ENCODE measurements at regions not wholly inside any gene's neighbourhood (a gene's known extent, or its start where the extent isn't known, plus 50 kb on each side); places are given as distances from the start of the nearest gene placed in this dataset.

DNA sequence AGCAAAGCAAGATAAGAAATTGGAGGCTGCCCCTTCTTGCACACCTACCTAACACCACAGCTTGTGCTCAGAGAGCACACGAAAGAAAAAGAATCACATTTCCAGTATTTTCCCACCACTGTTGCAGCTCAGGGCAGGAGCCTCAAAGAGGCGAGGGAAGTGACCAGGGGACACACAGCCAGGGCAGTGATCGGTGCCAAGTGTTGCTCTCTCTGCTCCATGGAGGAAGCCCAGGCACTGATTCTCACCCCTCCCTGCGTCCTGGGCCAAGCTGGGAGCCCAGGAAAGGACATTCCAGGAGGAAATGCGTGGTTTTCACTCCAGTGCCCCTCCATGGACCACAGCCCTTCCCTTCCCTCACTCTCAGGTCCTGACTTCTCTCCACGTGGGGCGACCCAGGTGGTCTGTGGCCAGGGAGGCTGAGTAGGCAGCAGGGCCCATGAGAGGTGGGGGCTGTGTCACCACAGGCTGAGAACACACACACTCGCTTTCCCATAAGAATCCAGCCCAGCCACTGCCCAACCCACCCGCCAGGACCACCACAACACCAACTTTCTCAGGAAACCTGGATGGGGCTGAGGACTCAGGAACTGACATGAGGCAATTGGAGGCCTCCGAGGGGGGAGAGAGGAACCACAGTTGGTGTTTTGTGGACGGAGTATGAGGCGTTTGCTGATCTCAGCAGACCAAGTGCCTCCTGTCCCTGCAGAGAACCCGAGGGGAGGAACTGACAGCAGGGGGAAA, 81.7 kb upstream of the MAFB start:
- DNase-seq = no peak

GRCh38 chr20:40771308-40771610, 82.2 kb upstream of the MAFB start:
- no peak for DNase-seq

GRCh38 chr20:40771848-40772511, 82.9 kb upstream of the MAFB start:
- DNase-seq = no peak

GRCh38 chr20:40773376-40773775, 84.3 kb upstream of the MAFB start:
- no peak for DNase-seq

DNA sequence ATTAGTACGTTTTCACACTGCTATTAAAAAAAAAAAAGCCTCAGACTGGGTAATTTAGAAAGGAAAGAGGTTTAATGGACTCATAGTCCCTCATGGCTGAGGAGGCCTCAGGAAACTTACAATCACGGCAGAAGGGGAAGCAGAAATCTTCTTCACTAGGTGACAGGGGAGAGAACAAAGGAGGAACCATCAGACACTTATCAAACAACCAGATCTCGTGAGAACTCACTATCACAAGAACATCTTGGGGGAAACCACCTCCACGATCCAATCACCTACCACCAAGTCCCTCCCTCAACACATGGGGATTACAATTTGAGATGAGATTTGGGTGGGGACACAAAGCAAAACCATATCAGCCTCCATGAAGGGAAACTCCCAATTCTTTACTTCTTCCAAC, 85.2 kb upstream of the MAFB start:
- no peak for DNase-seq

GRCh38 chr20:40775561-40776146, 86.6 kb upstream of the MAFB start:
- no peak for DNase-seq

DNA sequence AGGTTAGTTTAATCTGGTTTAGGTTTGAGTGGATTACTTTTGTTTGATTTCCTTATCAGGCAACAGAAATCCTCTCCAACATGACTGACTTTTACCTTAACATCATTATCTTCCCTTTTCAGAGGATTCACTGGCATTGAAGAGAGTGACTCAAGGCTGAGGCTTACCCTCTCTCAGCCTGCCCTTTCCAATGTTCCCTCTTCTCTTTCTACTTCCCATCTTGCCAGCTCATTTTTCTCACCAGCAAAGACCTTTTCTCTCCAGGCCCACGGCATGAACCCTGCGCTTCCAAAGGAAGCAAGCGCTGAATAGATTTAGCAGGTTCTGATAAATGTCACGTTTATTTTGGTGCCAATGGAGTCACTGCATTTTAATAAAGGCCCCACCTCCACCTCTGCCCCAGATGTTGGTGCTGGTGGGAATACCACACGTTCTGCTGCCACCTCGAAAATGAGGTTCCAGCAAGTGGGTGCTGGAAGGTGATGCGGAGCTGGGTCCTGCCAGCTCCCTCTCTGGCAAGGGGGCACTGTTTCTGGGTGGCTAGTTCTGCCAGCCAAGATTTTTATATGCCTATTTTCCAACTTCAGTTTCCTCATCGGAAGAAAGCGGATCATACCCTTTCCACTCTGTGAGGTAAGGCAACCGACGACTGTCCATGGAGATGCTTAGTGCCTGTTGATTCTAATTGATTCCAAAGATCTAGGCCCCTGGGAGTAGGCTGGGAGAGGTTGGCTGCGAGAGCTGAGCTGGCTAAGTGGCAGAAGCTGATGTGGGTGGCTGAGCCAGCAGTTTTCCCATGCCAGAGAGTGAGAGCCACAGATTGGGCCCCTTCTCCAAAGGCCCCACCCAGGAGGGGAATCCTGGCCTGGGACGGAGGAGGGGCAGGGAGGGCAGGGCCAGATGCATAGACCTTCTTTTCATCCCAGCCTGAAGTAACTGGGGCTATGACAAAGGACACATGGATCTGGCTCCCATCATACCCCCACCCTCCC, 87.7 kb upstream of the MAFB start:
- DNase-seq = no peak

GRCh38 chr20:40777653-40778052, 88.6 kb upstream of the MAFB start:
- no peak for DNase-seq

DNA sequence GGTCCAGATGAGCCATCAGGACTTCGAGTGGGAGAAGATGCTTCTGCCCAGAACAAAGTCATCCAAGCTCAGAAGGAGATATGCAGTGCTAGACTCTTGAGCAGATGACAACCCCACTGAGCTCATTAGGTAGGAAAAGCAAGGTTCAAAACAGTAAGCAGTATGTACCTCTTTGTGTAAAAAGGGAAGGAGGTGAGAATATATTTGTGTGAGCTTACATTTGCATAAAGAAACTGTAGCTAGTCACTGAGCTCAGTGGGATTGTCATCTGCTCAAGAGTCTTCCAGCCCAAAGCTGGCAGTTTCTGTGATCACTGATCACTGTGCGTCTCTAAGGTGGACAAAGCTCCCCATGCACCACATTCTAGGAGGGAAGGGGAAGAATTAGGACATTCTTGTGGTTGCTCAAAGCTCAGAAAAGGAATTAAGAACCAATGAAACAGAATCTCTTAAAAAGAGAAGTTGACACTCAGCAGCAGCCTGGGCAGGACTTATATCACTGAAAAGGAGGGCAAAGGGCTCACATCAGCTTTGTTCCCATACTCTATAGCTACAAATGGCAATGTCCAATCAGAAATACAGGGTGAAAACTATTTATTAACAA, 90.0 kb upstream of the MAFB start:
- DNase-seq = no peak

GRCh38 chr20:40781327-40782042, 92.4 kb upstream of the MAFB start:
- no peak for DNase-seq

DNA sequence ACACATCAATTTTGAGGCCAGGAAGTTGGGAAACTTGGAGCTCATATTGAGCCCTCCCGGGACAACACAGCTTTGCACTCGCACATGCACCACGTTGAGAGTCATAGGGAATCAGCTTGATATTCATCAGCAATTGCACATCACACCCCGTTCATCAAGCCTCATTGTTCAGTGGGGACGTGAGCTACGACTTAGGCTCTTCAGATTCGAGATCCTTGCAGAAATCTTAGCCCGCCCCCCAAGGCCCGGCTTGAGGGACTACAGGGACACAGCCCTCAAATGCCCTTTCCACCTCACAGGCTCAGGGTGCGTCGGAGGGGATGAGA, 93.0 kb upstream of the MAFB start:
- no peak for DNase-seq

- DNase-seq = no peak
Measured at GRCh38 chr20:40785346-40785745, 96.3 kb upstream of the MAFB start.

DNA sequence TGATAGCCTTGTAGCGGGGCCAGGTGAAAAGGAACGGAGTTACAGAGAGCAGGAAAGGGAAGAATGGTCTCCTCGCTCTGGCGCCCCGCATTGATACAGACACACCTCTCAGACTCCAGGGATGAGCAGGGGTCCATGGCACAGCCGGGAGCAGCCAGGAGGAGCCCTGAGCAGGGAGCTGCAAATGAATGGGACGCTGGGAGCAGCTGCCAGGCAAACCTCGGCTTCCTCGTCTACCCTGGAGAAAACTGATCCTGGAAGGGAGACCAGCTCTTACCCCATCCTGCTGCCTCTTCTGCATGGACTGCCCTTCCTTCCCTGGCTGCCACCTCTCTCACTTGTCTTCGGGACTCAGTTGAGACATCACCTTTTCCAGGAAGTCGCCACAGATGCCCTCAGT, 97.3 kb upstream of the MAFB start:
- DNase-seq = no peak

- DNase-seq = no peak
Measured at GRCh38 chr20:40787941-40788340, 98.9 kb upstream of the MAFB start.

DNA sequence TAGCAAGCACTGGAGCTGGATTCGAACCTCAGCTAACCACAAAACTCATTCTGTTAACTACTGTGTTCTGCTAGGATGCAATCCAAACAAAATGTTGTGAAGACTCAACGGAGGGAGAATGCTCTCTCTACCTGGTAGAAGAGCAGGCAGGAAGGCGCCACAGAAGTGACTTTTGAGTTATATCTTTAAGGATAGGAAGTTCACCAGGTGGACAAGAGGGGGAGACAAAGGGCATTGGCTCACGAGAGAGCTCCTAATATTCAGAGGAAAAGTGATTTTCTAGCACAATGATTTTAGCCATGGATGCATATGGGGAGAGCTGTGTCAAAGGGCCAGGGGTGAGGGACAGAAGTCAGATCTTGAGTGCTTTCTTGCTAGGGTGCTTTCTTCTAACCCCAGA, 108.4 kb upstream of the MAFB start:
- no peak for DNase-seq

GRCh38 chr20:40798066-40798465, 109.0 kb upstream of the MAFB start:
- DNase-seq = no peak

DNA sequence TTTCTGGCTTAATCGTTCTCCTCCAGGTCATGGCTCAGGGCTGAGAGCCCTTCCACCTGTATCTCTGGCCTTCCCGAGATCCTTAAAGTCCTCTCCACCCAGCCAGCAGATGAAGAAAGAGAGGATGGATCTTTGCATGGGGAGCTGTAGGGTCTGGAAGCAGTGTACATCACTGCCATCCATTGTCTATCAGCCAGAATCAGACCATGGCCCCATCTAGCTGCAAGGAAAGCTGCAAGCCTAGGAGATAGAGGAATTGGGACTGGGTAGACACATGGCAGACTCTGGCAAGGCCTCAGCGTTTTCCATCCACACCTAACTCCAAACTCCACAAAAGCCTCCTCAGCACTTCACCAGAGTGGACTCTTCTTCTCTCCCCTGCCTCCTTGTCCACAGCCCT, 113.8 kb upstream of the MAFB start:
- no peak for DNase-seq

GRCh38 chr20:40803381-40803780, 114.3 kb upstream of the MAFB start:
- no peak for DNase-seq

GRCh38 chr20:40805592-40805991, 116.6 kb upstream of the MAFB start:
- no peak for DNase-seq

- no peak for DNase-seq
Measured at GRCh38 chr20:40806929-40807820, 118.1 kb upstream of the MAFB start.

DNA sequence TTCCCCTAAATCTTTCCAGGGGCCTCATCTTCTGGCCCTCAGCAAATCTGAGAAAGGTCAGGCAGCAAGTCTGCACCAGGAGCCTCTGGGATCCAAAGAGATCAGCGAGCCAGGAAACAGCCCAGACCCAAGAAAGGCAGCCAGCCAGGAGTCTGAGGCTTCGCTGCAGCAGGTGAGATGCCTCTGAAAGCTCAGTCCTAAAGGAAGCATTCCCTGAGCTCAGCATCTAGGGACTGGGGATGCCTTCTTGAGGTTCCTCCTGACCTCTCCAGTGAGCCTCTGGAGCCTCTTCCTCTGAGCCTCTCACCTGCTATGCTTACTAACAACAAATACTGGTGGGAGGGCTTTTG, 118.8 kb upstream of the MAFB start:
- DNase-seq = no peak

DNA sequence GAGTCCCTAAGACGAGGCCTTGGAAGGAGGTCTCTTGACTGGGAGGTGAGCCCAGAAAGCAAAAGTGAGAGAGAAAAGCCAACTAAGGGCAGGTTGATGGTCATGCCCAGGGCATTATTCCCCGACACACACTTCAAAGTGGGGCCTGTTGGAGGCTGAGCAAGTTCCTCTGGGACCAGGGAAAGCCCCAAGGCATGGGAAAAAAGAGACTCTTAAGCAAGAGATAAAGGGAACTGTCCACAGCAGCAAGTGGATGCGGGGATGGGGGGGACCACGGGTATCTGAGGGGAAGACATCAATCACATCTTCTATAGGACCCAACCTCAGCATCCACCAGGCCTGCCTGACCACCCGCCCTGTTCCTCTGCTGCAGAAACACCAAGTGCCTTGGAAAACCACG, 119.9 kb upstream of the MAFB start:
- DNase-seq = no peak

All from 8988T (cell line).